ENCODE measurements at regions not wholly inside any gene's neighbourhood (a gene's known extent, or its start where the extent isn't known, plus 50 kb on each side); places are given as distances from the start of the nearest gene placed in this dataset.

DNA sequence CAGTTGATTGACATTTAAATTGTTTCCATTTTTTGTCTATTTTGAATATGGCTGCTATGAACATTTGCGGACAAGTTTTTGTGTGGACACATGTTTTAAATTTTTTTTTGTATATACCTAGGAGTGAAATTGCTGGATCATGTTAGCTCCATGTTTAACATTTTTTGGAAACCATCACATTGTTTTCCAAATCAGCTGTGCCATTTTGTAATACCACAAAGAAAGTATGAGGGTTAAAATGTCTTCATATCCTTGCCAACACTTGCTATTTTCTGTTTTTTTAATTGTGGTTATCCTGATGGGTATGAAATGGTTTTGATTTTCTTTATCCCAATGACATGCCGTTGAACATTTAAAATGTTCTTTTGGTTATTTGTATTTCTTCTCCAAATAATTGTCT is 52.1 kb downstream of the CARTPT start:
- H3K4me3 ChIP-seq (ENCODE audit: low read length in 2 of 2): no peak overlapping the region
- no peaks in the 10 kb centered on the region for H3K27me3 ChIP-seq (ENCODE audit: control insufficient read depth in 1 of 2, insufficient read depth in 2 of 2, low read length in 2 of 2)
- no peak overlapping the region for H3K27ac ChIP-seq (ENCODE audit: low read length)
- H3K9me3 ChIP-seq (ENCODE audit: control insufficient read depth in 2 of 2, low read length in 2 of 2): no peaks in the 10 kb centered on the region
- no peak overlapping the region for H3K9ac ChIP-seq (ENCODE audit: low read length in 2 of 2)
- H3K4me1 ChIP-seq (ENCODE audit: control insufficient read depth, insufficient read depth, low read length): no peaks in the 10 kb centered on the region
- no peaks in the 10 kb centered on the region for H3K36me3 ChIP-seq (ENCODE audit: control insufficient read depth in 2 of 2, insufficient read depth in 2 of 2, low read length in 2 of 2)

DNA sequence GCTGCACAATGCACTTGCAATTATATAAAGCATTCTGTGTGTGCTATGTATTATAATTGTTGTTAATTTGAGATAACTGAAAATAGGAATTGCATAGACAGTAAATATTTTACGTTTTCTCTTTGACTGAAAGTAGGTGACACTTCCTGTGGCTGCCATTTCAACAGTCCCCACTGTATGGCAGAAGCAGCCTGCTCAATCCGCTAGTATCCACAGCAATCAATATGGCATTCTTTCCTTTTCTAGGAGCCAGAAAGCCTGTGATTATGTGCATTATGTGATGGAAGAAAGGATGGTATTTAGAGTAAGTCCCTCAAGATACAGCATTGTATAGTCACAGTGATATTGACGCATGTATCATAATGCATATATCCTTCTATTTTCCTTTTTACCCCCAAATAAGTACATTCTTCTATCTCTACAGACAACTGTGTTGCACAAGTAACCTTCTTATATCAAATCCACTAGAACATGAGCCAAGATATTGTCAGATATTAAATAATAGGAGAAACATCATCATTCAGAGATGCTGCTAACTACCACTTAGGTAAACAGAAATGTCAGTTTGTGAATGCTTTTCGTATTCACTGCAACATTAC is 59.7 kb downstream of the CARTPT start:
- no peaks in the 10 kb centered on the region for H3K9me3 ChIP-seq (ENCODE audit: control insufficient read depth in 2 of 2, low read length in 2 of 2)
- no peaks in the 10 kb centered on the region for H3K27me3 ChIP-seq (ENCODE audit: control insufficient read depth in 1 of 2, insufficient read depth in 2 of 2, low read length in 2 of 2)
- H3K27ac ChIP-seq (ENCODE audit: low read length): no peak overlapping the region
- H3K4me1 ChIP-seq (ENCODE audit: control insufficient read depth, insufficient read depth, low read length): peaks cover 12% of the 10 kb centered on the region
- peak overlapping the region in 1 of 2 donors; percentile 7 for H3K9ac ChIP-seq (ENCODE audit: low read length in 2 of 2)
- no peak overlapping the region for H3K4me3 ChIP-seq (ENCODE audit: low read length in 2 of 2)
- no peaks in the 10 kb centered on the region for H3K36me3 ChIP-seq (ENCODE audit: control insufficient read depth in 2 of 2, insufficient read depth in 2 of 2, low read length in 2 of 2)

DNA sequence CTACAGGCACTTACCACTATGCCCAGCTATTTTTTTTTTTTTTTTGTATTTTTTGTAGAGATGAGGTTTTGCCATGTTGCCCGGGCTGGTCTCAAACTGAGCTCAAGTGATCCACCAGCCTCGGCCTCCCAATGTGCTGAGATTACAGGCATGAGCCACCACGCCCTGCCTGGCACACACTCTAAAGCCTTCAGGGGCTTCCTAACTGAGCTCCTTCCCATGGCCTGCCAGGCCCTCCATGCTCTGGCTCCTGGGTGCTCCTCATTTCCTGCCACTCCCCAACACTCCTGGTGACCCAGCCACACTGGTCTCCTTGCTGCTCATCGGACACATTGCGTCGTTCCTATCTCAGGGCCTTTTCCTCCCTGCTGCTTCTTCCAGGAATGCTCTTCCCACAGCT is 61.5 kb downstream of the CARTPT start:
- no peaks in the 10 kb centered on the region for H3K27me3 ChIP-seq (ENCODE audit: control insufficient read depth in 1 of 2, insufficient read depth in 2 of 2, low read length in 2 of 2)
- no peak overlapping the region for H3K27ac ChIP-seq (ENCODE audit: low read length)
- H3K9me3 ChIP-seq (ENCODE audit: control insufficient read depth in 2 of 2, low read length in 2 of 2): no peaks in the 10 kb centered on the region
- no peaks in the 10 kb centered on the region for H3K36me3 ChIP-seq (ENCODE audit: control insufficient read depth in 2 of 2, insufficient read depth in 2 of 2, low read length in 2 of 2)
- H3K4me1 ChIP-seq (ENCODE audit: control insufficient read depth, insufficient read depth, low read length): peaks cover 16% of the 10 kb centered on the region
- H3K4me3 ChIP-seq (ENCODE audit: low read length in 2 of 2): no peak overlapping the region
- H3K9ac ChIP-seq (ENCODE audit: low read length in 2 of 2): no peak overlapping the region

DNA sequence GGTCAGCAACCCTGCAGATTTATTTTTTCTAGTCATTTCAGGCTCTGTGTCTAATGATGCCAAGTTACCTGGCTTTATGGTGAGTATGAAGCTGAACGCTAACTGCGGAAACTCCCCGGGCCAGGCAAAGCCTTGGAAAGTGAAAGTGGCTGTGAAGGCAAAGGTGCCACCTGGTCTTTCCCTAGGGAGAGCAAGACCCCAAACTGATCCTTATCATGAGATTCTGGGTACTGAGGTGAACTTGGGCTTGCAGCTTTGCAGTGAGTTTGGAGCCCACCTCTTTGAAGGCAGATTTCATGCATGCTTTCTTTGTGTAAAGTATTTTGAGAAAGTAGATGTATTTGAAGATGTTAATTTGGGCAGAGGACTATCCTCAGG is 63.3 kb downstream of the CARTPT start:
- Histone ChIP-seq H3K4me3 (ENCODE audit: low read length in 2 of 2) (peak overlapping the region; percentile 50 to 74), H3K36me3 (ENCODE audit: control insufficient read depth in 2 of 2, insufficient read depth in 2 of 2, low read length in 2 of 2) (no peaks in the 10 kb centered on the region), H3K9ac (ENCODE audit: low read length in 2 of 2) (peak overlapping the region; percentile 32 to 62), H3K4me1 (ENCODE audit: control insufficient read depth, insufficient read depth, low read length) (peaks cover 16% of the 10 kb centered on the region), H3K27ac (ENCODE audit: low read length) (peak overlapping the region; percentile 75), H3K9me3 (ENCODE audit: control insufficient read depth in 2 of 2, low read length in 2 of 2) (no peaks in the 10 kb centered on the region), H3K27me3 (ENCODE audit: control insufficient read depth in 1 of 2, insufficient read depth in 2 of 2, low read length in 2 of 2) (no peaks in the 10 kb centered on the region)

DNA sequence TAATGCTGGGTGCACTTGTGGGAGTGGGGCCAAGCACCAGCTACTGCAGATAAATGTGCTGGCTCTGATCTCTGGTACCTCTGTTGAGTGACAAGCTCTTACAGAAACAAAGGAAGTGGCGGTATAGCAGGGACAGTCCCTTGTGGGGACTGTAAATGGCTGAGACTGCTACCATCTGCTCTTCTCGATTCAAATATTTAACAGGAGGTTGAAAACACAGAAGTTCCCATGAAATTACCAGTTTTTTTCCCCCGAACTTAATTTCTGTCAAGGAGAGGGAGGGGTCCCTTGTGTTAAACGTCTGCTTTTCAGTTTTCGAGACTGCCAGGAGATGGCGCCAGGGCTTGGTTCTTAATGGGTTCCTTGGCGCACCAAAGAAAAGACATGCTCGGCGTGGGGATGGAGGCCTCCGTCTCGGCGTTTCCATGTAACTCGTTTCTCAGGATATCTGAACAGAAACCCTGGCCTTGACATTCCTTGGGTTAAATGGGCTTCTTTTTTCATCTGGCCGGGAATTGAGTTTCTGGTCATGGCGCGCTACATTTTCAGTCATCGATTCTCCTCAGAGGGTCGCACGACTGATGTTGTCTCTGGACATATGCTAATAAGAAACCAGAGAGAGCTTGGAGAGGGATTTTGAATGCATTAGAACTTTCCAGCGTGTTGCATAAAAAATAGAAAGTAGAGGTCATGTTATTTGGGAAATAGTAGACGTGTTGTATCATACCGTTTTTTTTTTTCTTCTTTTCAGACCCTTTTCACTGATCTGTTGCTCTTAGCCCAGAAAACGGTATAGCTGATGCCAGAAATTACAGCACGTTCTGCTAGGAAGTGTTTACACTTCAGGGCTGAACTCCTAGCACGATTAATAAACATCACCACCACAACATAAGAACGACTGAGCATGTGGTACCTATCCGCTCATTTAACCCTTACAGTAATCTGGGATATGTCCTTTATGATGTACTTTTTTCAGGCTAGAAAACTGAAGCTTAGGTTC is 64.0 kb downstream of the CARTPT start:
- Histone ChIP-seq H3K36me3 (ENCODE audit: control insufficient read depth in 2 of 2, insufficient read depth in 2 of 2, low read length in 2 of 2) (no peaks in the 10 kb centered on the region), H3K27me3 (ENCODE audit: control insufficient read depth in 1 of 2, insufficient read depth in 2 of 2, low read length in 2 of 2) (no peaks in the 10 kb centered on the region), H3K27ac (ENCODE audit: low read length) (peak overlapping the region; percentile 75), H3K4me1 (ENCODE audit: control insufficient read depth, insufficient read depth, low read length) (peaks cover 16% of the 10 kb centered on the region), H3K4me3 (ENCODE audit: low read length in 2 of 2) (peak overlapping the region; percentile 50 to 74), H3K9me3 (ENCODE audit: control insufficient read depth in 2 of 2, low read length in 2 of 2) (no peaks in the 10 kb centered on the region), H3K9ac (ENCODE audit: low read length in 2 of 2) (peak overlapping the region; percentile 32 to 62)

DNA sequence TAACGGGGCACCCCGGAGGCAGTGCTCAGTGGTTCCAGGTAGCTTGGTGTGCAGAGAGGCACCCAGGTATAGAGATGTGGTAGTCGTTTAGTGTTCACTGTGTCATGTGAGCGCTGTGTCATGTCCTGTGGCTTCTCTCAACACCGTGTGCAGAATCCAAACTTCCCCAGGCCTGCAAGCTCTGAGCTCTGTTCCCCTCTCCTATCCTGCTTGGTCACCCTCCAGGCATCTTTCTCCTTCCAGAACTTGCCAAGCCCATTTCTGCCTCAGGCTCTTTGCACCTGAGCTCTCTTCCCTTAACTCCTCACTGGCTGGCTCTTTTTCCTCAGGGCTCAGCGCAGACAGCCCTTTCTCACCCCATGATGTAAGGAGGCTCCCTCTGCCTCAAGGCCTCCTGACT is 64.8 kb downstream of the CARTPT start:
- Histone ChIP-seq H3K9ac (ENCODE audit: low read length in 2 of 2) (peak overlapping the region in 1 of 2 donors; percentile 32), H3K4me3 (ENCODE audit: low read length in 2 of 2) (peak overlapping the region; percentile 50 to 74), H3K27ac (ENCODE audit: low read length) (peak overlapping the region; percentile 75), H3K27me3 (ENCODE audit: control insufficient read depth in 1 of 2, insufficient read depth in 2 of 2, low read length in 2 of 2) (no peaks in the 10 kb centered on the region), H3K4me1 (ENCODE audit: control insufficient read depth, insufficient read depth, low read length) (peaks cover 16% of the 10 kb centered on the region), H3K36me3 (ENCODE audit: control insufficient read depth in 2 of 2, insufficient read depth in 2 of 2, low read length in 2 of 2) (no peaks in the 10 kb centered on the region), H3K9me3 (ENCODE audit: control insufficient read depth in 2 of 2, low read length in 2 of 2) (no peaks in the 10 kb centered on the region)

DNA sequence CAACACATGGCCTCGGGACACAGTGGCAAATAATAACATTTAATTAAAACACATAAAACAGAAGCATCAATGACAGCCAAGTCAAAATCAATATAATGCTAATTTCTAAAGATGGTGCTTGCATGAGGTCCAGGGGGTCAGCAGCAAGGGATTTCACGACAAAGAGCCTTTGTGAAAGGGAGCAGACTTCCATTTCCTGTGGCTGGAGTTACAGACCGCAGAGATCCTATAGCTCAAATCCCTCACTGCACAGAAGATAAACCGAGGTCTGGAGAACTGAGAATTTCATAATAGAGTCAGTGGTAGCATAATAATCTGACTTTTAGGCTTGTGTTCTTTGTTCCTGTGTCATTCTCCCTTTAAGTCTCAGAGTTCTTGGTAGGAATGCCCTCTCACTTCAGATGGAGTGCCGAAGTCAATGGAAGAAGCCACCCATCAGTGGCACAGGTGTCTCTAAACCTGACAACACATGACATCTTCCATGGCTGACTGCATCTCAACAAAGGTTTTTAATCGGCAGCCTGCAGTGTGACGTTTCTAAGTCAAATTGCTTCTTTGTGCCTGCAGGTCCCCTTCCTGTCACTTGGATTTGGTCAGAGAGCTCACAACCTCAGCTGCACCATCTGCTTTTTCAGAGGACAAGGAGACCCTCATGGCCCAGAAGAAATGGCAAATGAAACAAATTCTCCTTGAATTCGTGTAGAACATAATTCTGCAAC is 67.4 kb downstream of the CARTPT start:
- Histone ChIP-seq H3K27me3 (ENCODE audit: control insufficient read depth in 1 of 2, insufficient read depth in 2 of 2, low read length in 2 of 2) (no peaks in the 10 kb centered on the region), H3K36me3 (ENCODE audit: control insufficient read depth in 2 of 2, insufficient read depth in 2 of 2, low read length in 2 of 2) (no peaks in the 10 kb centered on the region), H3K27ac (ENCODE audit: low read length) (no peak overlapping the region), H3K9ac (ENCODE audit: low read length in 2 of 2) (no peak overlapping the region), H3K4me3 (ENCODE audit: low read length in 2 of 2) (no peak overlapping the region), H3K9me3 (ENCODE audit: control insufficient read depth in 2 of 2, low read length in 2 of 2) (no peaks in the 10 kb centered on the region), H3K4me1 (ENCODE audit: control insufficient read depth, insufficient read depth, low read length) (peaks cover 16% of the 10 kb centered on the region)

DNA sequence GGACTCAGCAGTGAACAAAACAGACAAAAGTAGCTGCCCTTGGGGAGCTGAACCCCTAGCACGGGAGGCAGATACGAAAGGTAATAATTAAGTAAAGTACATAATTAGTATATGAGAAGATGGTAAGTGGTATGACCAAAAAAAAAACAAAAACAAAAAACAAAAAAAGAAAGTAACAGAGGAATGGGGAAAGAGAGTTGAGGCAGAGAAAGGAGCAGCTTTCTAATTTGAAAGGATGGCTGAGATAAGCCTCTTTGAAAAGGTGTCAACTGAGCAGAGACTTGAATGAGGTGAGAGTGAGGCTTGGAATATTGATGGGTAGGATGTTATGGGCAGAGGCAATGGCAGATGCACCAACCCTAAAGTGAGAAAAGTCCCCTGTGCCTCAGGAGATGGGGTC is 69.7 kb downstream of the CARTPT start:
- H3K27me3 ChIP-seq (ENCODE audit: control insufficient read depth in 1 of 2, insufficient read depth in 2 of 2, low read length in 2 of 2): no peaks in the 10 kb centered on the region

DNA sequence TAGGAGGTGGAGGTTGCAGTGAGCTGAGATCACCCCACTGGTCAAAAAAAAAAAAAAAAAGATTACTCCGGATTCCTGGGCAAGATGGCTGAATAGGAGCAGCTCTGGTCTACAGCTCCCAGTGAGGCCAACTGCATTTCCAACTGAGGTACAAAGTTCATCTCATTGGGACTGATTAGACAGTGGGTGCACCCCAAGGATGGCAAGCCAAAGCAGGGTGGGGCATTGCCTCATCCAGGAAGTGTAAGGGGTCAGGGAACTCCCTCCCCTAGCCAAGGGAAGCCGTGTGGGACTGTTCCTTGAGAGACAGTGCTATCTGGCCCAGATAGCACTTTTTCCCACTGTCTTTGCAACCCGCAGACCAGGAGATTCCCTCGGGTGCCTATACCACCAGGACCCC is 70.7 kb downstream of the CARTPT start:
- H3K9ac ChIP-seq (ENCODE audit: low read length in 2 of 2): no peak overlapping the region

More for the DNA sequence above, 69.7 kb downstream of the CARTPT start:
- Histone ChIP-seq H3K36me3 (ENCODE audit: control insufficient read depth in 2 of 2, insufficient read depth in 2 of 2, low read length in 2 of 2) (no peaks in the 10 kb centered on the region), H3K9me3 (ENCODE audit: control insufficient read depth in 2 of 2, low read length in 2 of 2) (no peaks in the 10 kb centered on the region), H3K27ac (ENCODE audit: low read length) (no peak overlapping the region), H3K4me3 (ENCODE audit: low read length in 2 of 2) (no peak overlapping the region), H3K9ac (ENCODE audit: low read length in 2 of 2) (no peak overlapping the region), H3K4me1 (ENCODE audit: control insufficient read depth, insufficient read depth, low read length) (peaks cover 5% of the 10 kb centered on the region)

DNA sequence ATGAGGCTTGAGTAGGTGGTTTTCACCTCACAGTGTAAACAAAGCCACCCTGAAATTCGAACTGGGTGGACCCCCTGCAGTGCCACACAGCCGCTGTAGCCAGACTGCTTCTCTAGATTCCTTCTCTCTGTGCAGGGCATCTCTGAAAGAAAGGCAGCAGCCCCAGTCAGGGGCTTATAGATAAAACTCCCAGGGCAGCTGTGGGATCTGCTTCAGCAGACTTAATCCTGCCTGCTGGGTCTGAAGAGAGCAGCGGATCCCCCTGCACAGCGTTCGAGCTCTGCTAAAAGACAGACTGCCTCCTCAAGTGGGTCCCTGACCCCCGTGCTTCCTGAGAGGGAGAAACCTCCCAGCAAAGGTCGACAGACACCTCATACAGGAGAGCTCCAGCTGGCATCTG is 71.4 kb downstream of the CARTPT start:
- Histone ChIP-seq H3K9ac (ENCODE audit: low read length in 2 of 2) (no peak overlapping the region), H3K27ac (ENCODE audit: low read length) (no peak overlapping the region), H3K27me3 (ENCODE audit: control insufficient read depth in 1 of 2, insufficient read depth in 2 of 2, low read length in 2 of 2) (no peaks in the 10 kb centered on the region), H3K36me3 (ENCODE audit: control insufficient read depth in 2 of 2, insufficient read depth in 2 of 2, low read length in 2 of 2) (no peaks in the 10 kb centered on the region), H3K4me1 (ENCODE audit: control insufficient read depth, insufficient read depth, low read length) (no peaks in the 10 kb centered on the region), H3K9me3 (ENCODE audit: control insufficient read depth in 2 of 2, low read length in 2 of 2) (no peaks in the 10 kb centered on the region), H3K4me3 (ENCODE audit: low read length in 2 of 2) (no peak overlapping the region)

More for the DNA sequence above, 70.7 kb downstream of the CARTPT start:
- Histone ChIP-seq H3K4me1 (ENCODE audit: control insufficient read depth, insufficient read depth, low read length) (no peaks in the 10 kb centered on the region), H3K9me3 (ENCODE audit: control insufficient read depth in 2 of 2, low read length in 2 of 2) (no peaks in the 10 kb centered on the region), H3K36me3 (ENCODE audit: control insufficient read depth in 2 of 2, insufficient read depth in 2 of 2, low read length in 2 of 2) (no peaks in the 10 kb centered on the region), H3K27ac (ENCODE audit: low read length) (no peak overlapping the region), H3K27me3 (ENCODE audit: control insufficient read depth in 1 of 2, insufficient read depth in 2 of 2, low read length in 2 of 2) (no peaks in the 10 kb centered on the region), H3K4me3 (ENCODE audit: low read length in 2 of 2) (no peak overlapping the region)
